Activated CD8-positive, alpha-beta memory T cell treated with anti-CD3 and anti-CD28 coated beads for 24 hours (primary cell): ENCODE measurements at regions not wholly inside any gene's neighbourhood (a gene's known extent, or its start where the extent isn't known, plus 50 kb on each side); places are given as distances from the start of the nearest gene placed in this dataset.
"Not testable (repeated sequence)": the region's sequence is repeated elsewhere in the genome, so short reads cannot be mapped to it uniquely, and the experiment has no call there.

ENCODE experiments used
- DNase-seq: peaks from one replicate; pipeline ENCODE4 v3.0.0-alpha.2; 2020

DNA sequence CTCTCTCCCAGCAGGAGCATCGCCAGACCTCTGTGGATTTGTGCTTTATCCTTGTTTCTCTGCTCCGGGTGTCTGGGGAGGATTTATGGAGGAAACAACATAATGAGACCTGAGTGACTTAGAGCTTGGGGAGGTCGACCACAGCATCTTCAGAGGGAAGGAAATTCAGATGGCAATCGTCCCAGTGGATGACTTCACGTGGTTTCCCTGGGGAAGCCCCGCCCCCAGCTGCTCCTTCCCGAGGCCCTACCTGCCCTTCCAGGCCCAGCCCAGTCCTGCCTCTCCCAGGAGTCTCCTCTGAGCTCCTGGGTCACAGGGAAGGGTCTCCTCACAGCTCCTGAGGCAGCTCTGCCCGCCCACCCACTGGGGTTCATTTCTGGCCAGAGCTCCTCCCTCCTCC lies 430.3 kb upstream of the SULF2 start:
- DNase-seq, result no peak

DNA sequence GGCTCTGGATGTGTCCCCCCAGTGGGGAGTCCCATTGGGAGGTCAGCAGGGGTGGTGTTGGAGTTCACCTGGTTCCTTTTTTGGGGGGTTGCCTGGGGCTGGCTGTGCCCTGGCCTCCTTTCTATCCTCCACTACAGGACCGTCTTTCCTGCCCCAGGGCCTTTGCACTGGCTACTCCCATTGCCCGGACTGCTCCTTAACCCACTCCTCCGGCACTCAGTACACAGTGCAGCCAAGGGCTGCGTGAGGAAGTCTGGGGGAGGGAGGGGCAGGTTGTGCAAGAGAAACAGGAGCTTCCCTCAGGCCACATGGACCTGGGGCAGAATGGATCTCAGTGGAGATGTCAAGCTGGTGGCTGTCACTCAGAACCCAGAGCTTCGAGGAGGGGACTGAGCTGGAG lies 429.3 kb upstream of the SULF2 start:
- DNase-seq, result no peak

DNA sequence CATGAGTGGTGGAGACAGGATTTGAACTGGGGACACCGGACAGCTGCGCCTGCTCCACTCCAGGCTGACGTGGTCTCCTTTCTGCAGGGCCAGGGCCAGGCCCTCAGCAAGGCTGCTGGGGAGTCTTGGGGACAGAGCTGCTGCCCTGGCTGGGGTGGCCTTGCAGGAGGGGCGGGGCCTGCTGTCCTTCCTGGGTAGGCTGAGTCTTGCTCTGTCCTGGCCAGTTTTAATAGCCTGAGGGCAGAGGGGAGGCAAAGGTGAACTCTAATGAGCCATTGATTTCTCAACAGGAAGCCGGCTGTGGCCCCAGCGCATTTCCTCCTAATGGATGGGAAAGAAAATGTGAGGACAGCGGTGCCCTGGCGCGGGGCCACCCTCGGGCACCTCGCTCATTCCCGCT lies 428.4 kb upstream of the SULF2 start:
- DNase-seq, result not testable (repeated sequence)

DNA sequence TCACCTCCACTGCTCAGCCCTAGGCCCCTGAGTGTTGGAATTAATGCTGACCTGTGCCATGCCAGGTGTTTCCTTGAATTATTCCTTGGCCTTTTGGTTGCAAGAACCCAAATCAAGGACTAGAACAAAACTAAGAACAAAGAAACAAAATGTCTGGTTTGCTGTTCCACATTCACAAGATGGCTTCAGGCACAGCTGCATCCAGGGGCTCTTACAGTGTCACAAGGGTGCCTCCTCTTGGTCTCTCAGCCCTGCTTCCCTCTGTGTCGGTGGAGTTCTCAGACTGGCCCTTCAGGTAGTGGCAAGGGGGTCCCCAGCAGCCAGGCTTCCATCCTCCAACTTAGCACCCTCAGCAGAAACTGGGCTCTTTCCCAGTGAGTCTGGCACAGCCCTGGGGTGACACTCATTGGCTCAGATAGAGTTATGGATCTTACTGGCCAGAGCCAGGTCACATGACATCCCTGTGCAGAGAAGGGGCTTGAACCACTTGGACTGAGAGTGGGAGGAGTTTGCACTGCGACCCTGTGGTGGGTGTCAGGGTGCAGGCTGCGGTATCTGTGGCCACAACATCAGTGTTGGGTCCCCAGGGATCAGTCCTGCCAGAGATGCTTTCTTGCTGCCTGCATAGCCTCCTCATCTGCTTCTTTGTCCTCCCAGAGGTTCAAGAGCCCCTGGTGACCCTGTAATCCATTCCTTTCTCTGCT lies 427.7 kb upstream of the SULF2 start:
- no peak for DNase-seq

DNA sequence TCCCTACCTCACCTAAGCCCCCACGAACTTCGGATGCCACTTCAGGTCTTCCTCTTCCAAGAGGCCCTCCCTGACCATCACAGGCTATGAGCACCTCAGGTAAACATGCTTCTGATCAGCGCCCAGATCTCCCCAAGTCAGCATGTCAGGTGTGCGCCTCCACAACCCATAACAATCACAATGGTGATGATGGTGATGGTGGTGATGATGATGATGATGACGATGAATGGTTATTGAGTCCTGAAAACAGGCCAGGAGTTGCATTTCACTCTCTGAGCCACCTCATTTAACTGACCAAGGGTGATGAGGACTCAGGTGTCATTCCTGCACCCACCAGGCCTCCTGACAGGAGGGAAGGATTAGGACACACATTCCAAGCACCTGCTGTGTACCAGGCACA lies 426.6 kb upstream of the SULF2 start:
- no peak for DNase-seq

- DNase-seq, result no peak
Measured at GRCh38 chr20:48211238-48211637, 426.0 kb upstream of the SULF2 start.

- DNase-seq, result no peak
Measured at GRCh38 chr20:48210111-48211027, 425.1 kb upstream of the SULF2 start.

GRCh38 chr20:48209102-48209501 lies 423.8 kb upstream of the SULF2 start:
- DNase-seq, result no peak

- DNase-seq, result no peak
Measured at GRCh38 chr20:48208176-48208575, 422.9 kb upstream of the SULF2 start.

GRCh38 chr20:48207505-48207904 lies 422.2 kb upstream of the SULF2 start:
- DNase-seq, result no peak

- DNase-seq, result no peak
Measured at GRCh38 chr20:48205786-48206185, 420.5 kb upstream of the SULF2 start.

DNA sequence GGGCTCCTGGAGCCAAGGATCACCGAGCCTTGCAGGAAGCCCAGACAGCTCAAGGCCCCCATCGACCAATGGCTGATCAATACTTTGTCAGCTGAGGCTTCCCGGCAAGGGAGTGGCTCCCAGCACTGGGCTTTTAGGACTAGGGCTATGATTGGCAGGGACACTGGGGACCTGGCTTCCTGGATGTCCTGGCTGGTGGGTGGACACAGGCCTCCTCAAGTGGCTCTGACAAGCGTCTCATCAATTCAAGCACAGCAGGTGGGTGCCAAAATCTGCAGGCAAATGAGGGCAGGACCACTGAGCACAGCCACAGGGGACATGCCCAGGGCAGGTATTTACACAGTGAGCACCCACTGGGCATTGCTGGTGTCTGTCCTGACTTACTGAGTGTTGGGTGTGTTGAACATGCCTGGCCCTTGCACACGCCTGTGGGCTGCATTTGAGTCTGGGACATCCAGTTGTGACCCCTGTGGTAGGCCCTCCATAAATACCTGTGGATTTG lies 420.1 kb upstream of the SULF2 start:
- no peak for DNase-seq

GRCh38 chr20:48204499-48204898 lies 419.2 kb upstream of the SULF2 start:
- no peak for DNase-seq

GRCh38 chr20:48203252-48203651 lies 418.0 kb upstream of the SULF2 start:
- no peak for DNase-seq

GRCh38 chr20:48202334-48203113 lies 417.2 kb upstream of the SULF2 start:
- no peak for DNase-seq

GRCh38 chr20:48201885-48202284 lies 416.6 kb upstream of the SULF2 start:
- DNase-seq, result no peak

DNA sequence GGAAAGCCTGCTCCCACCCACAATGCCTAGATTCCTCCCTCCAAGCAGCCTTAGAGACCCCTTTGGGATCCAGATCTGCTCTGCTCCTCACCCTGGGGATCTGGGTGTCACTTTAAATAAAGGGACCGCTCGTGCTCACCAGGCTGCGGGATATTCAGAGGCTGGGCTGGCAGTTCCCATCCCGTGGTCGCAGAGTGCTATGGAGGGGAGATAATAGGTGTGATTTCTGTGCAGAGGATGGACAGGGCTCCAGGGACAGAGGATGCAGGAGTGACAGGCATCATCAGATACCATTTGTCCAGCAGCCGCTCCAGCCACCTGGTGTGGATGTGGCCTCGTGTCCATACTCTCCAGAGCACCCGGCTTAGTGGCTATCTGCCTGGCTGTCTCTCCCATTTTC lies 415.9 kb upstream of the SULF2 start:
- no peak for DNase-seq

DNA sequence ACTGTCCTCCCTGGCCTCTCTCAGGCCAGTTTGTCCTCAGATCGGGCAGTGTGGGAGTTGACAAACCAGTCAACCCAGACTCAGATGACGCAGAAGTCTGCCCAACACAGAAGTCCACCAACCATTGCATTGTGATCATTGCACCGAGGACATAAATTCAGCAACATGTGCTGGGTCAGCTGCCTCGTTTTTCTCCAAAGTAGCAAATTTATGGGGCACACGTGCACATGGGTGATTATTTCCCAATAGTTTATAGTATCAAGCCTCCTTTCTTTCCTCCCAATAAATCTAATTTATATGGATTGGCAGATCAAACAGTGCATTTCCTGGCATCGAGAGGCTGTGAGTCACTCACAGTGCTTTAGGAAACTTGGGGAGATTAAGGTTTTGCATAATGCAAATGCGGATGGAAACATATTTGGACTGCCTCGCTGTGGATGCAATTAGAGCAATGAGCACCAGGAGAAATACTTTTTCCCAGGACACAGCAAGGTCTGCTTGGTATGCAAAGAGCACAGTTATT lies 413.7 kb upstream of the SULF2 start:
- no peak for DNase-seq

DNA sequence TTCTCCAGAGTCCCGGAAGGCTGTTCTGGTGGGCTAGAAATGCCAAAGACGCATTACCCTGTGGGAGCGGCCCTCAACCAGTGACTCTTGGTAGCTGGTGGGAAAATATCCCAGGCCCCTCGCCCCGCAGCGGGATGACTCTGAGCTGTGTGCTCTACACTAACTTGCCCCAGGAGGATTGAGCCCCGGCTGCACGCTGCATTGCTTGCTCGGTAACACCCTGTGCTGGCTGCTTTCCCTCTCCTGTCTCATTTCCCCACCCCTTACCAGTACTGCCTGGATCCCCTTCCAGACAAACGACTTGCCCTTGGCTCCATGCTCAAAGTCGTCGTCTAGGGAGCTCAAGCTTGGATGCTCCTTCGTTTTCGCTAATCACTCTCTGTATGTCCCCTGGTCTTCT lies 411.8 kb upstream of the SULF2 start:
- no peak for DNase-seq

GRCh38 chr20:48196486-48196885 lies 411.2 kb upstream of the SULF2 start:
- no peak for DNase-seq

- no peak for DNase-seq
Measured at GRCh38 chr20:48196001-48196400, 410.7 kb upstream of the SULF2 start.

DNA sequence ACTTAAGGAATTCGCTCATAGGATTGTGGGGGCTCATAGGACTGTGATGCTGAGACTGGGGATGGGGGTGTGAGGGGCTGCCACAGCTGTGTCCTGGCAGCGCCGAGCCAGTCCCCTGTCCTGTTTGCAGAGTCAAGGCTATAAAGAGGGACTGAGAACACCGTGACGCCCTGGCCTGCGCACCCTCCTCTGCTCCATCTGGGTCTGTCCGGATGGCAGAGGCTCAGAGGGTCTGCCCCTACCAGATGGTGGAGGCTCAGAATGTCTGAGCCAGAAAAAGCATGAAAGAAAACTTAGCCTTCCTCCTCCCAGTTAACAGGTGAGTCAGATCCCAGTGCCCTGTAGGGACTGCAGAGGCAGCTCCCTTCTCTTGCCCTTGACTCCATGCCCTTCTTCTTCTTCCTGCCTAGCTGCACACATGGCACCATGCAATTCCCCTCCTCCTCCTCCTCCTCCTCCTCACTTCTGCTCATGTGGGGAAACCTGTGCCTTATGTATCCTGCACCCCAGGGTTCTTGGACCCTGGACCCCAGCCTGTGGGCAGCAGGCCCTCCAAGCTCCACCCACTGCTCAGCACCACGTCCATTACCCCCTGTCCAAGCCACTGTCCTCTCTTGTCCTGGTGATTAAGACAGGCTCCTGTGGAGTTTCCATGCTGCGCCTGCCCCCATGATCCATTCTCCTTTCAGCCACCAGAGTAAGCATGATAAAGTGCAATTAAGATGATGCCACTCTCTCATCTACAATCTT lies 410.0 kb upstream of the SULF2 start:
- no peak for DNase-seq
